D721Med (cell line): ENCODE measurements at regions not wholly inside any gene's neighbourhood (a gene's known extent, or its start where the extent isn't known, plus 50 kb on each side); places are given as distances from the start of the nearest gene placed in this dataset.
"Not testable (repeated sequence)": the region's sequence is repeated elsewhere in the genome, so short reads cannot be mapped to it uniquely, and the experiment has no call there.

Experiments used
- DNase-seq: peaks from one replicate; pipeline ENCODE4 v3.0.0; 2011; ENCODE audit warnings: low spot score; ENCODE audit not compliant: insufficient read length
- FAIRE-seq: peaks from 2 replicates; lab custom pipeline; 2011; peaks lifted over from hg19 to GRCh38; lab: Jason Lieb, UNC
- TF ChIP-seq, protein P1 (sequence below): IDR thresholded peaks from 2 replicates; pipeline ENCODE4 v1.5.1; 2012; ENCODE audit warnings: mild to moderate bottlenecking, control low read depth; ENCODE audit not compliant: insufficient read depth; ENCODE audit errors: missing control alignments

DNA sequence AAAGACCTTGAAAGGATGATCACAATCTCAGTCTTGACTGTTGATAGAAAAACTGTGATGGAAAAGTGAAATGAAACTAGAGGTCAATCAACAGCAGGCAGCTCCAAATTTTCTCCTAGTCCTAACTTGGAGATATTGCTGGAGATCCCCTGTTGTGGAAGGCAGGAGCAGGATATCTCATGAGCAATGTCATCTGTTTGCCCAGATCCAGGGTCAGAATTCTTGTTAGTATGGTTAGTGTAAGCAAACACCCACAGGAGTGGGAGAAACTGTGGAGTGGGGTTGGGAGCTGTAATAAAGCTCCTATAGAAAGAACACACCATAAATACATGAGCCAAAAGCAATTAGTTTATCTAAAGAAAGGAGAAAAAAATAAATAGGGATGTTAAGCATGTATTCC, 169.0 kb downstream of the AKR1D1 start:
- TF ChIP-seq, protein P1, sequence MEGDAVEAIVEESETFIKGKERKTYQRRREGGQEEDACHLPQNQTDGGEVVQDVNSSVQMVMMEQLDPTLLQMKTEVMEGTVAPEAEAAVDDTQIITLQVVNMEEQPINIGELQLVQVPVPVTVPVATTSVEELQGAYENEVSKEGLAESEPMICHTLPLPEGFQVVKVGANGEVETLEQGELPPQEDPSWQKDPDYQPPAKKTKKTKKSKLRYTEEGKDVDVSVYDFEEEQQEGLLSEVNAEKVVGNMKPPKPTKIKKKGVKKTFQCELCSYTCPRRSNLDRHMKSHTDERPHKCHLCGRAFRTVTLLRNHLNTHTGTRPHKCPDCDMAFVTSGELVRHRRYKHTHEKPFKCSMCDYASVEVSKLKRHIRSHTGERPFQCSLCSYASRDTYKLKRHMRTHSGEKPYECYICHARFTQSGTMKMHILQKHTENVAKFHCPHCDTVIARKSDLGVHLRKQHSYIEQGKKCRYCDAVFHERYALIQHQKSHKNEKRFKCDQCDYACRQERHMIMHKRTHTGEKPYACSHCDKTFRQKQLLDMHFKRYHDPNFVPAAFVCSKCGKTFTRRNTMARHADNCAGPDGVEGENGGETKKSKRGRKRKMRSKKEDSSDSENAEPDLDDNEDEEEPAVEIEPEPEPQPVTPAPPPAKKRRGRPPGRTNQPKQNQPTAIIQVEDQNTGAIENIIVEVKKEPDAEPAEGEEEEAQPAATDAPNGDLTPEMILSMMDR: no peak
- DNase-seq (no peak), FAIRE-seq (no peak)

DNA sequence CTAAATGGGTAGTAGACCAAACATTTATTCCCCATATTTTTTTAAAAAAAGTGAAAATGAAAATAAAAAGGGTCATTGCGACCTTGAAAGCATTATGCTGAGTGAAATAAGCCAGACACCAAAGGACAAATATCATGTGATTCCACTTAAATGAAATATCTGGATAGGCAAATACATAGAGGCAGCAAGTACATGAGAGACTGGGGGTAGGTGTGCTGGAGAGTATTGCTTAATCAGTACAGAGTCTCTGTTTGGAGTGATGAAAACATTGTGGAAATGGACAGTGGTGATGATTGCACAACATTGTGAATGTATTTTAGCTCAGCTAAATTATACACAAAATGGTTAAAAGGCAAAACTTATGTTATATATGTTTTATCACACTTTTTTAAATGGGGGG, 169.4 kb downstream of the AKR1D1 start:
- DNase-seq (no peak), FAIRE-seq (no peak)
- TF ChIP-seq, protein P1: no peak

DNA sequence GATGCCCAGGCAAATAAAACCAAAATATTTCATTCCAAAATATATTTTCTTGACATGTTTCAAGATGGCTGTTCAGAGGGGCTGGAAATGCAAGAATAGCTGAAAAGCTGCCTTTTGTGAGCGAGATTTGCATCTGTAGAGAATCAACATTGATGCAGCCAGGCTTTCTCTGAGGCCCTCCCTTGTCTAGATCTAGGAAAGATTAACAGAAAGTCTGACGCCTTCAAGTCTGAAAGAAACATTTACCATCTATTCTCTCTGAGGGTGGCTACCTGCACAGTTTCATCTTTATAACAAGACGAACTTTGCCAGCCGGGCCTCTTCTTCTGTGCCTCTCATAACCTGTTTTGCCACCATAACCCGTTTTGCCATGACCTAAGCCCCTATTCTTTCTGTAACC, 170.2 kb downstream of the AKR1D1 start:
- FAIRE-seq (no peak), DNase-seq (no peak)
- TF ChIP-seq, protein P1: no peak

DNA sequence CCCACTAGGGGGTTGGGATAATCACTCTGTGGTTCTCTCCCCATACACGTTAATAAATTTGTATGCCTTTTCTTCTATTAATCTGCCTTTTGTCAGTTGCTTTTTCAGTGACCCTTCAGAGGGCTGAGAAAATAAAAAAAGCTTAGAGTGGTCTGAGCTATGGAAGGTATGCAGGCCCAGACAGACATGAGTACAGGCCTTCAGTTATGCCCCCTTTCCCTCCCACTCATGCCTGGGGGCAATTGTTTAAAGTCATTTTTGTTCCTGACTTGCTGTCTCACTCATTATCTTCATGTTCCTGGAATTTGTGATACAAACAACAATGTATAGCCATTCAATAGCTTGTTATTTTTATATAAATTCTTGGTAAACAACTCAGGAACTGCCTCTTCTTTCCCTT, 170.8 kb downstream of the AKR1D1 start:
- FAIRE-seq: no peak
- no peak for DNase-seq
- TF ChIP-seq, protein P1: no peak

DNA sequence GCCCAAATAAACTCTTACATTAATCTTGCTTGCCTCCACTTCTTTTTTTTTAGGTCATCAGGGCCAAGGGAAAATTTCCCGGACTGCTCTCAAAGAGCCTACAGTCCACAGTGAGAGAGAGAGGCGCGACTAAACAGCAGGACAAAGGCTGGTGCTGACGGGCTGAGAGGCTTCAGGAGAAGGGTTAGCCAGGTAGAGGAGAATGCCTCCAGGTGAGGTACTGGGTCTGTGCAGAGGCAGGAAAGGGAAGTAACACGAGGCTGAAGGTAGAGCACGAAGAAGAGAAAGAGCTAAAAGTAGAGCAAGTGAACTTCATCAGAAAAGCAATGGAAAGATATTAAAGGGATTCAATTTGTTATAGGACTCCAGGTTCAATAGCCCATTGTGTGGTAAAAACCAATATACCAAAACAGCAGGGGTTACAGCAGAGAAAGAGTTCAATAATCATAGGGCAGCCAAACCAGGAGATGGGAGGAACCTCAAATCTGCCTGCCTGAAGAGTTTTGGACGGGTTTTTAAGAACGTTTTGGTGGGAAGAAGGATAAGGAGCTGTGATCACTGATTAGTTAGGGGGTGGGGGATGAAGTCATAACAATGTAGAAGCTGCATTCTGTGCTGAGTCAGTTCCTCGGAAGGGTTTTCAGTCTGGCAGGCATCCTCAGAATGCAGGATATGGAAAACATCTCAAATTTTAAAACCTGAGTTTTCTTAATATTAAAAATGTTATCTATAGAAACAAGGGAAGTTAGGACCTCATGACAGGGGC, 171.5 kb downstream of the AKR1D1 start:
- TF ChIP-seq, protein P1: no peak
- FAIRE-seq: no peak
- no peak for DNase-seq

DNA sequence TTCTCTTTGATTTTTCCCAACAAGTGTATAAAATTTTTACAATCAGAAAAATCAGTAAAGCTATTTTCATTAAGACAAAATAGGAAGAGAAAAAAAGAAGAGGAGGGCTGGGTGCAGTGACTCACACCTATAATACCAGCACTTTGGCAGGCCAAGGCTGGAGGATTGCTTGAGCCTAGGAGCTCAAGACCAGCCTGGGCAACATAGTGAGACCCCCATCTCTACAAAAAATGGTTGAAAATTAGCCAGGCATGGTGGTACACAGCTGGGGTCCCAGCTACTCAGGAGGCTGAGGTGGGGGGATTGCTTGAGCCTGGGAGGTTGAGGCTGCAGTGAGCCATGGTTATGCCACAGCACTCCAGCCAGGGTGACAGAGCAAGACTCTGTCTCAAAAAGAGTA, 172.3 kb downstream of the AKR1D1 start:
- FAIRE-seq (no peak), DNase-seq (no peak)
- TF ChIP-seq, protein P1: no peak

DNA sequence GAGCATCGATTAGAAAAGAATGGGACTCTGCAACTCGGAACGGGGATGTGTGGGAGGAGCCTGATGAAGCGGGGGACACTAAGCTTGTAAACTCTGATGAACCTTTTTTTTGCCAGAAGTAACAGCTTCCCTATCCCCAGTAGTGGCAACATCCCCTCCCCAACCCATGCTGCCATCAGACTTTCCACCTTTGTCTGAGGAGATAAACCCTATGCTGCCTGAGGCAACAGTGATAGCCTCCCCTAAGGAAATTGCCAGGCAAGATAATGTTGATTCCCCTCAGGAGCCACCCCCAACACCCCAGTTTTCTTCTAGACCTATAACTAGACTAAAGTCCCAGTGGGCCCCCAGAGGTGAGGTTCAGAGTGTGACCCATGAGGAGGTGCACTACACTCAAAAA, 173.7 kb downstream of the AKR1D1 start:
- FAIRE-seq (no peak), DNase-seq (no peak)
- TF ChIP-seq, protein P1: no peak

DNA sequence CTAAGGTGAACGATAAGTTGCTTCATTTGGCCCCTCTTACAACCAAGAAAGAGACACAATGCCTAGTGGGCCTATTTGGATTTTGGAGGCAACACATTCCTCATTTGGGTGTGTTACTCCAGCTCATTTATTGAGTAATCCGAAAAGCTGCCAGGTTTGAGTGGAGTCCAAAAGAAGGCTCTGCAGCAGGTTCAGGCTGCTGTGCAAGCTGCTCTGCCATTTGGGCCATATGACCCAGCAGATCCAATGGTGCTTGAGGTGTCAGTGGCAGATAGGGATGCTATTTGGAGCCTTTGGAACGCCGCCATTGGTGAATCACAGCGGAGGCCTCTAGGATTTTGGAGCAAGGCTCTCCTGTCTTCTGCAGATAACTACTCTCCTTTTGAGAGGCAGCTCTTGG, 176.4 kb downstream of the AKR1D1 start:
- not testable (repeated sequence) for DNase-seq, FAIRE-seq
